Mesothelial cell of epicardium (in vitro differentiated cells): ENCODE measurements at regions not wholly inside any gene's neighbourhood (a gene's known extent, or its start where the extent isn't known, plus 50 kb on each side); places are given as distances from the start of the nearest gene placed in this dataset.

ENCODE experiments used
- DNase-seq, 2 experiments: peaks; one replicate each; pipeline ENCODE4 v3.0.0; 2021; ENCODE audit warnings: low spot score in 2 of 2; ENCODE audit not compliant: unreplicated experiment in 2 of 2
- H3K27ac Mint-ChIP-seq: 2 replicates; pipeline ENCODE4 v1.8.0; 2021; ENCODE audit warnings: mixed read lengths
- H3K27me3 Mint-ChIP-seq: 2 replicates; pipeline ENCODE4 v1.8.0; 2021; ENCODE audit warnings: low read depth, mixed read lengths
- H3K36me3 Mint-ChIP-seq: 2 replicates; pipeline ENCODE4 v1.8.0; 2021; ENCODE audit warnings: mixed read lengths
- H3K4me1 Mint-ChIP-seq: 2 replicates; pipeline ENCODE4 v1.8.0; 2021; ENCODE audit warnings: mixed read lengths
- H3K4me3 Mint-ChIP-seq: 2 replicates; pipeline ENCODE4 v1.8.0; 2021; ENCODE audit warnings: mild to moderate bottlenecking, moderate library complexity, mixed read lengths
- H3K9me3 Mint-ChIP-seq: 2 replicates; pipeline ENCODE4 v1.8.0; 2021; ENCODE audit warnings: mixed read lengths
- CTCF ChIP-seq: fragments of 200-600 bp; sonication (generic); IDR thresholded peaks from one replicate; pipeline ENCODE4 v1.5.0; 2021; ENCODE audit warnings: antibody characterized with exemption; ENCODE audit not compliant: unreplicated experiment

- no peak overlapping the region for H3K4me3 Mint-ChIP-seq
- DNase-seq: peak in 1 of 2 experiments; percentile 10
- H3K9me3 Mint-ChIP-seq: peaks cover 20% of the 10 kb centered on the region
- no peak for TF ChIP-seq CTCF
- no peaks in the 10 kb centered on the region for H3K27me3 Mint-ChIP-seq
- no peaks in the 10 kb centered on the region for H3K4me1 Mint-ChIP-seq
- H3K36me3 Mint-ChIP-seq: peaks cover 5% of the 10 kb centered on the region
- H3K27ac Mint-ChIP-seq: no peak overlapping the region
These were observed 92.8 kb downstream of the MYEOV start for GRCh38 chr11:69386594-69387408.

GRCh38 chr11:69387409-69387885 lies 93.5 kb downstream of the MYEOV start:
- Mint-ChIP-seq H3K27me3 (no peaks in the 10 kb centered on the region), H3K9me3 (peaks cover 20% of the 10 kb centered on the region), H3K27ac (no peak overlapping the region), H3K4me1 (no peaks in the 10 kb centered on the region), H3K36me3 (peaks cover 5% of the 10 kb centered on the region), H3K4me3 (no peak overlapping the region)
- DNase-seq: no peak
- TF ChIP-seq CTCF: no peak

- Mint-ChIP-seq H3K9me3 (peaks cover 20% of the 10 kb centered on the region), H3K27me3 (no peaks in the 10 kb centered on the region), H3K27ac (no peak overlapping the region), H3K4me1 (no peaks in the 10 kb centered on the region), H3K36me3 (peaks cover 5% of the 10 kb centered on the region), H3K4me3 (no peak overlapping the region)
- DNase-seq: no peak
- no peak for TF ChIP-seq CTCF
These were observed 93.3 kb upstream of the LINC01488 start for GRCh38 chr11:69388210-69388609.

- Mint-ChIP-seq H3K27me3 (no peaks in the 10 kb centered on the region), H3K27ac (no peak overlapping the region), H3K4me1 (no peaks in the 10 kb centered on the region), H3K36me3 (peaks cover 5% of the 10 kb centered on the region), H3K9me3 (peaks cover 20% of the 10 kb centered on the region), H3K4me3 (no peak overlapping the region)
- no peak for TF ChIP-seq CTCF
- no peak for DNase-seq
These were observed 92.8 kb upstream of the LINC01488 start for GRCh38 chr11:69388661-69389060.

- Mint-ChIP-seq H3K27ac (no peak overlapping the region), H3K9me3 (peaks cover 20% of the 10 kb centered on the region), H3K4me1 (no peaks in the 10 kb centered on the region), H3K36me3 (peaks cover 5% of the 10 kb centered on the region), H3K4me3 (no peak overlapping the region), H3K27me3 (no peaks in the 10 kb centered on the region)
- DNase-seq: no peak
- TF ChIP-seq CTCF: no peak
These were observed 90.9 kb upstream of the LINC01488 start for GRCh38 chr11:69390561-69390960.
